Limb (tissue), 2 donors: ENCODE measurements at regions not wholly inside any gene's neighbourhood (a gene's known extent, or its start where the extent isn't known, plus 50 kb on each side); places are given as distances from the start of the nearest gene placed in this dataset.

ENCODE experiments used
- DNase-seq, 2 donors: peaks; one replicate each; pipeline ENCODE4 v3.0.0-alpha.2; 2016; ENCODE audit errors: extremely low spot score in 2 of 2

GRCh38 chr6:100268326-100268725 is 196.4 kb downstream of the SIM1 start:
- DNase-seq, result no peak

DNA sequence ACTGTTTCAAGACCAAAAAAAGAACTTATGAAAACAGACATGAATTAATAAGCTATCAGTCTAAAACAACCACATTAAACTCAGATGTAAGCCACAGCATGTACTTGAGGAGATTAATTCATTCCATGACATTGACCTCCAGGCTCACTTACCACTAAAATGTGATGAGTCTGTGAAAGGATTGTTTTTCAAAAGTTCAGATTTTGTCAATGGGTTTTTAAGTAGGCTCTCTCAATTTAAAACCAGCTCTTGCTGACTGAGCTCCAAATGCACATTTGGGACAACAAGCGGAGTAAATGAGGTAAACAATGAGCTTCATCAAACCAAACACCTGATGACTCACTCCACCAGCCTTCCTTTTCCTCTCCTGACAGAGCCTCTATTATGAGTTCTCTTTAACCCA is 197.0 kb downstream of the SIM1 start:
- DNase-seq, result no peak

DNA sequence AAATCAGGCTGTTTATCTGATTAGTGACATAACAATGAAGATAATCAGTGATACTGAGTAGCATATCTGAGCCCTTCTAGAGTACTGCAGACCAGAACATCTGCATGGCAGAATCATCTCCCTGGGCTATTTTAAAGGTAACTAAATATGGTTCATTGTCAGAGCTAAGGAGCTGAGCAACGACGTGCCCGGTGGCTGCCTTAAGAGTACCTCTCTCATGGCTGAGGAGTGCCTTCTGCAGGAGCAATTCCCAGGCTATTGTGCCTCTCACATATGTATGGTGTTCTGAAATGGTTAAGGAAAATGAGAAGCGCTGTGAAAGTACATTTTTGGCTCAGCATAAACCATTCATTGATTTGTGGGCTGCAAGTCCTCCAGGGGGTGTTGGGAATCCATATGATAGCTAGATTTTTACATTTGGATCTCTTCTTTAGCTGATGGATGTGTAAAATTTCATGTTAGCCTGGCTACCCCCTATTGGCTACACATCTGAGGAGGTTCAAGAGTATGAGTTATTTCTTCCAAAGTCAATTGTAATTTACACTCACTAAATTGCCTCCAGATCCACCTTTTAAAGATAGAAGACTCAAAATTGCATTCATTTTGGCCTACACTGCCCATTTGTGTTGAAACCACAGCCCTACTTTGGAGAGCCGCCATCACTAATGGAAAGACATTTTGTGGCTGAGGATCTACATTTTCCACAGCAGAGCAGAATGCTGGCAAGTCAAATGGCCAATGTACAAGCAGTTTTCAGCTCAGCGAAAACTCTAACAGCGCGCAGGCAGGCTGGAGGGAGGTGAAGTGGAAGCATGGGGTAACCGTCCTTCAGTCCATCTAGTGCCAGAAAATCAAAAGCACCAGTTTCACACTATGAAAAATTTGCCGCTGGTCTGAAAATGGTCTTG is 198.0 kb downstream of the SIM1 start:
- DNase-seq, result peak; percentile 42 to 48

GRCh38 chr6:100262086-100262485 is 202.6 kb downstream of the SIM1 start:
- no peak for DNase-seq

DNA sequence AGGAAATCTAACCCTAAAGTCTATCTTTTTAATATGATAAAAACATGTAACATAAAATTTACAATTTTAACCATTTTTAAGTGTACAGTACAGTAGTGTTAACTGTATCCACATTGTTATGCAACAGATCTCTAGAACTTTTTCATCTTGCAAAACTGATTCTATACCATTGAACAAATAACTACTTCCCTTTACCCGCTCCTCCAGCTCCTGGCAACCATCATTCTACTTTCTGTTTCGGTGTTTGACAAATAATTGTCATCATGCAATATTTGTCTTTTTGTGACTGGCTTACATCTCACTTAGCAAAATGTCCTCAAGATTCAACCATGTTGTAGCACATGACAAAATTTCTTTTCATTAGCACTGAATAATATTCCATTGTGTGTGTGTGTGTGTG is 203.2 kb downstream of the SIM1 start:
- no peak for DNase-seq

GRCh38 chr6:100260584-100260983 is 204.1 kb downstream of the SIM1 start:
- no peak for DNase-seq

DNA sequence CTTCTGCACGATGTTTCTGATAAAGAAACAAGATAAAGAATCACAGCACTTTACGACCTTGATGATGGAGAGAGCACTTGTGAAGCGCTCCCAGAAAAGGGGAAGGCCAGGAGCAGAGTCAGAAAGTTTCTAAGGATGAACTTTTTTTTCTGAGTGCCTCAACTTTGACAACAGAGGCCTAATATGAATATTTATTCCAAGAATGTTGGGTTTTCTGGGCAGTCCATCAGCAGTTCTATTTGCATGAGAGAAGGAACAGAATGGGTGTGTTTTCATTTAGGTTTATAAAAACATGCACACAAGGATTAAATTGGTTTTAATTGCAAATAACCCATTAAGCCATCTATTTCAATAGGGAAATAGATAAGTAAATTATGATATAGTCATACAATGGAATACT is 204.9 kb downstream of the SIM1 start:
- no peak for DNase-seq

DNA sequence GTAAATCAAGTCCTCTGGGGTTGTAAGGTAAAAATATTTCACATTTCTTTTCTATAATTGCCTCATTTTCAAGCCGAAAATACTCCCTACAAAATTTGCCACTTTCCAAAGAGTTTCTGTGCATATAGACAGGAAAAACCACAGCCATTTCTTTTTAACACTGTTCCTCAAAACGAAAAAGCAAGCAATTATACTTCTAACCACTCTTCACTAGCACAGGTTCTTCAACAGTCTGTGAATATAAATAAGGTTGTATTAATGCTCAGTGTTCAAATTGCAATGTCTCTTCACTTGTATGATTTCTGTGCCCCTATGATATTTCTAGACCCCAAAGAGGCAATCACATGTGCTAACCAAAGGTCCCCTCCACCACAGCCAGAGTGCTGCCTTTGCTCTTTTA is 206.0 kb downstream of the SIM1 start:
- DNase-seq, result no peak

GRCh38 chr6:100257793-100258395 is 206.8 kb downstream of the SIM1 start:
- DNase-seq, result peak in 1 of 2 donors; percentile 63

- no peak for DNase-seq
Measured at GRCh38 chr6:100255701-100256100, 209.0 kb downstream of the SIM1 start.

DNA sequence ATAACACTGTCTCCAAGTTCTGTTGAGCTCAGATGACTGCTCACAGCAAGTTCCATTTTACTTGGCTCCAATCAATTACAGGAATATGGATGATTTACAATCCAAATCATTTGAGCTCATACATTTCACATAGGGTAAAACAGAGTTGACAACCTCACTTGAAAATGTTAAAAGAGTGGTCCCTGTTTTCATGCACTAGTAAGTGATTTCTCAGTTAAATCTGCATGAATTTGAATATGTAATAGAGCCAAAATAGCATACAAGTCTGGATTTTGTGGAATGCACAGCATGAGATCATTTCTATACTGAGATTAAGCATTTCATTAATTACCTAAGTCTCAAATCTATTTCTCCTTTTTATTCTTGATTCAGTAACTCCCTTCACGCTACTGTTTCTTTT is 217.6 kb downstream of the SIM1 start:
- no peak for DNase-seq

- DNase-seq, result no peak
Measured at GRCh38 chr6:100246206-100246605, 218.5 kb downstream of the SIM1 start.

GRCh38 chr6:100240798-100241197 is 223.9 kb downstream of the SIM1 start:
- no peak for DNase-seq

DNA sequence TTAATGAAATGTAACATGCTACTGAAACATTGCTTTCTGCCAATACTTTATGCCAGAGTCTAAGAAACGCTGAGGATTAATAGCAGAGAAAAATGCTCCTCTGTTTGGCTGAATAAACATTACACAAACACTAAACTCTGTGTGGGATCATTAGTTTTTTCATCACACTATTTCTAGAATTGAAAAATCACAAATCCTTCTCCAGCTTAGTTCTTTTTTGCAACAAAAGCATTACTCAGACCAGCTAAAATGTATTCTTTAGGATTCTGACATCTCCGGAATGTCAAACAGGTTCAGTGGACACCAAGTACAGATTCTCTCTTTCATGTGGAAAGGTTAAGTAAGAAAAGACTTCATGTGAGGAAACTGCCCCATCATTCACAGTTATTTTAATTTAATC is 226.9 kb downstream of the SIM1 start:
- DNase-seq, result no peak

- DNase-seq, result no peak
Measured at GRCh38 chr6:100236389-100236788, 228.3 kb downstream of the SIM1 start.

DNA sequence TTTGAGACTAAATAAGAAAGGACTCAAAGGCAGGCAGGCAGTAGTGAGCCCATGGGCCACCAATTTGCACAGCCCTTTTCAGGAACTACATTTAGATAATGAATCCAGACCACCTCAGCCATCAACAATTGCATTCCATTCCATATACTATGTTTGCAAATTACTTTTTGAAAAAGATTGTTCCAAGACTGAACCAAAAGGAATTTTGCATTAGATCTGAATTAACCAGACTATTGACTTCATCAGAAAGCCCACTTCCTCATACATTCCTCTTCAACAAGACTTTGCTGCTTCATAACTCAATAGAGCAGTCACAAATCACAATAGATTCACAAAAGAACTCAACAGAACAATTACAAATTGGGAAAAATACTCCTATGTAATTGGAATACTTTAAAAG is 229.1 kb downstream of the SIM1 start:
- DNase-seq, result no peak

DNA sequence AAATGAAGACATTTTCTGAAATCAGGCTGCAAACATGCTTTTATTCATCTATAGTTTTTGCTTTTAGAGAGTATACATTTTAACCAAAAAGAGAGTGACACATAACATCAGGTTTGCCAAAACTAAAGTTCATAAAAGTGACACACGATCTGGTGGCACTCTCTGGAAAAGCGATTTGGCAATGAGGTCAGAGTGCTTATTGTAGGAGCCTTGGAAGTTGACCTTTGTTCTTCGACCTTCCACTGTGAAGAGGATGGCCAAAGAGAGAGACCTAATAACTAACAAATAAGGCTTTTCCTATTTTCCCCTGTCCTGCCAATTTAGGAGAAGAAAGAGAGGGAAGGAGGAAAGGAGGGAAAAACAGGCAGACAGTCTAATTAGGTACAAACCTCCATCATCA is 230.1 kb downstream of the SIM1 start:
- no peak for DNase-seq

- DNase-seq, result no peak
Measured at GRCh38 chr6:100232781-100233573, 231.7 kb downstream of the SIM1 start.

DNA sequence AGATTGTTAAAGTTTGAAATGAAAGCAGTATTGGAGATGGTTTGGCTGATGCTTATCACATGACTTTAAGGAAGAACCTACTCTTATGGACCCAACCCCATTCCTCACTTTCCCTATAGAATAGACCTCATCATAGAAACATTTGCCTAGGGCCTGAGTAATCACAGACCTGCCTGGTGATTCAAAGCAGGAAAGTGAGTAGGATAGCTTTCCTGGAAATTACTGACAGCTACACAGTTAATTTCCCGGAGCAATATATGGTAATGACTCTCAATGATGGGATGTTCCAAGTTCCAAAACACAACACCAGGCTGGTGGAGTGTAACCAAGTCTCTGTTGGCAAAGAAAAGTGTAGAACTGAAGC is 233.8 kb downstream of the SIM1 start:
- no peak for DNase-seq

DNA sequence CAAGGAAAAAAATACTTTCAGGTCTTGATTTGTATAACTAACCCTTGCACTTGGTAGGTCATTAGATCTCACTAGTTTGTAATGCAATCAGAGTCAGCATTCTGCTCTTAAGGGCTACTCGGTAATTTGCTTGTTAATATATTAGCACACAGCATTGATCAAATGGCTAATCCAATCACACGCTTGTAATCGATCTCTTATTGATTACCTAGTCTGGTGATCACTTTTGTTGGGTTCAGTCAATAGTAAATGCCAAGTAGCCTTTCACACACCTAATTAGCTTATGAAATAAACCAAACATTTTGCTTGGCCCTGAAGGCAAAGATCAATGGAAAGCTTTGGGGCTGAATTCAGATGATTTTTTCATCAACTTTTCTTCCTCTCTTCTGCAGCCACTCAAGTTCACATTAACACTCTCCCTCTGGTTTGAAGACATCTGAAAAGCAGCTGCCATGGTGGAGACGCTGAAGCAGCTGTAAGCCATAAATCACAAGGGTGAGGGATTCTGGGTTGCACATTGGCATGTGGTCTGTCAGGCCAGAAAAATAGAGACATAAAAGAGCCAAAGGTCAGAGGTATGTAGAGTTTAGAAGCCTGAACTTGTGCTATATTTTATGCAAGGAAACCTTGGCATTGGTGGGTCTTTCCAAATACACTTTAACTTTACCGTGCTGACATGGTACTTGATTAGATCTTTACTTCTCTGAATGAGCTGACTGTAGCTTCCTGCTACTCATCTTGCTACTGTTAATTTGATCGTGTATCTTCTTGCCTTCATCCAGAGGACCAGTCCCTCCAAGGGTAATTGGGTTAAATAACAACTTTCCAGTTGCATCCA is 234.4 kb downstream of the SIM1 start:
- DNase-seq, result peak in 1 of 2 donors; percentile 52

DNA sequence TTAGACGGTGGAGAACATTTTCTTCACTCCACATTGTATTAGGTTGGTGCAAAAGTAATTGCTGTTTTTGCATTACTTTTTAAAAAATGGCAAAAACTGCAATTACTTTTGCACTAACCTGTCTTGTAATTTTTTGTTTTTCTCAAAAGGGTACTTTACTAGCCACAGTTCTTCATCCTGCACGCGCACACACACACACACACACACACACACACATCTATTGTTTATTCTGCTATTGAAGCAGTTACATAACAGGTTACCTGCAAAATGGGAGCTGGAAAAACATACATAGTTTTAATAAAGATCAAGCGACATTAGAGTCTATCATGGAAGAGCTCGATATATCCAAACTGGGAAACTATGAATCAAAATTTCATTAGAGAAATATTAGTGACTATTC is 235.2 kb downstream of the SIM1 start:
- no peak for DNase-seq
